ENCODE measurements at regions not wholly inside any gene's neighbourhood (a gene's known extent, or its start where the extent isn't known, plus 50 kb on each side); places are given as distances from the start of the nearest gene placed in this dataset.
"Not testable (repeated sequence)": the region's sequence is repeated elsewhere in the genome, so short reads cannot be mapped to it uniquely, and the experiment has no call there.

DNA sequence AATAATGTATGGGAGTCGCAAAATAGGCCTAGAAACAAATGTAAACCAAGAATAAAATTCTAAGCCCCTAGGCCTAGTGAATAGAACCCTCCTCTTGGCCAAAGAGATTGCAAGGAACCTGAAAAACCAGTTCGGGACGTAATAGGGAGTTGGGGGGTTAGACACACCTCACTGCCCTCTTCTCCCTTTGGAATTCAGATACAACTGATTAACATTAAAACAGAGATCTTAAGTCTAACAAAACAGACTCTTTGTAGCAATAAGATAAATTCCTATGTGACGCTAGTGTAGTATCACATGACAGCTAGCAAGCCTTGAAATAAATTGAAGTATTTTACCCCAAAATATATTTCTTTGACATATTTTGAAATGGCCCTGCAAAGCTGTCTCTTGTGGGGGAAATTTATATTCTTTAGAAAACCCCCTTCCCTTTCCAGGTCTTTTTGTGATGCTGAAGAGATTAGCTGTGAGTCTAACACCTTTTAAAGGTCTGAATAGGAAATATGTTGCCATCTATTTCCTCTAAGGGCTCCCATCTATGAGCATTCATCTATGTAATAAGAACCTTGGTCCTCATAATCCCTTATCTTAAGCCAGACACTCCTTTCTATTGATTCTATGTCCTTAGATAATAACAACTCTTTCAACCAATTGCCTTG is 623.4 kb upstream of the NRG3 start:
- POLR2A ChIA-PET (ENCODE audit: unreplicated experiment) = no interaction called here
- H2AFZ ChIP-seq = no peak overlapping the region
- peaks cover 6% of the 10 kb centered on the region; the same call in 1 of the 2 replicates for H4K20me1 ChIP-seq (ENCODE audit: insufficient read depth)
- H3K4me3 ChIP-seq = no peak overlapping the region
- H3K9me2 ChIP-seq (ENCODE audit: insufficient read depth) = no peaks in the 10 kb centered on the region
- H3K36me3 ChIP-seq (ENCODE audit: low read depth) = no peaks in the 10 kb centered on the region
- DNase-seq = no peak
- no peaks in the 10 kb centered on the region for H3K4me1 ChIP-seq (replicated peaks; ENCODE audit: insufficient read depth)
- no peaks in the 10 kb centered on the region for H3F3A ChIP-seq (ENCODE audit: insufficient read depth, low read depth)
- H3K4me2 ChIP-seq = no peak overlapping the region
- H3K27me3 ChIP-seq (ENCODE audit: insufficient read depth, low read depth) = no peaks in the 10 kb centered on the region
- intact Hi-C loops (cut with micrococcal nuclease; ENCODE audit: unreplicated experiment) = no loop called here
- no peaks in the 10 kb centered on the region for H3K79me2 ChIP-seq (ENCODE audit: low read depth)
- CTCF ChIA-PET = no interaction called here
- H3K9me3 ChIP-seq (ENCODE audit: insufficient read depth, low read depth) = 0 out of 2 replicates have a peak, but pooled peaks cover 2% of the 10 kb centered on the region
- BruUV-seq (replicated peaks) = no TSS peak
- H3K27ac ChIP-seq = no peak overlapping the region
- no peak for TF ChIP-seq EZH2 (IDR thresholded peaks at IDR 0.05; ENCODE audit: low read depth)
- TF ChIP-seq, protein P1, sequence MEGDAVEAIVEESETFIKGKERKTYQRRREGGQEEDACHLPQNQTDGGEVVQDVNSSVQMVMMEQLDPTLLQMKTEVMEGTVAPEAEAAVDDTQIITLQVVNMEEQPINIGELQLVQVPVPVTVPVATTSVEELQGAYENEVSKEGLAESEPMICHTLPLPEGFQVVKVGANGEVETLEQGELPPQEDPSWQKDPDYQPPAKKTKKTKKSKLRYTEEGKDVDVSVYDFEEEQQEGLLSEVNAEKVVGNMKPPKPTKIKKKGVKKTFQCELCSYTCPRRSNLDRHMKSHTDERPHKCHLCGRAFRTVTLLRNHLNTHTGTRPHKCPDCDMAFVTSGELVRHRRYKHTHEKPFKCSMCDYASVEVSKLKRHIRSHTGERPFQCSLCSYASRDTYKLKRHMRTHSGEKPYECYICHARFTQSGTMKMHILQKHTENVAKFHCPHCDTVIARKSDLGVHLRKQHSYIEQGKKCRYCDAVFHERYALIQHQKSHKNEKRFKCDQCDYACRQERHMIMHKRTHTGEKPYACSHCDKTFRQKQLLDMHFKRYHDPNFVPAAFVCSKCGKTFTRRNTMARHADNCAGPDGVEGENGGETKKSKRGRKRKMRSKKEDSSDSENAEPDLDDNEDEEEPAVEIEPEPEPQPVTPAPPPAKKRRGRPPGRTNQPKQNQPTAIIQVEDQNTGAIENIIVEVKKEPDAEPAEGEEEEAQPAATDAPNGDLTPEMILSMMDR (conservative IDR thresholded peaks at IDR 0.05) = no peak

DNA sequence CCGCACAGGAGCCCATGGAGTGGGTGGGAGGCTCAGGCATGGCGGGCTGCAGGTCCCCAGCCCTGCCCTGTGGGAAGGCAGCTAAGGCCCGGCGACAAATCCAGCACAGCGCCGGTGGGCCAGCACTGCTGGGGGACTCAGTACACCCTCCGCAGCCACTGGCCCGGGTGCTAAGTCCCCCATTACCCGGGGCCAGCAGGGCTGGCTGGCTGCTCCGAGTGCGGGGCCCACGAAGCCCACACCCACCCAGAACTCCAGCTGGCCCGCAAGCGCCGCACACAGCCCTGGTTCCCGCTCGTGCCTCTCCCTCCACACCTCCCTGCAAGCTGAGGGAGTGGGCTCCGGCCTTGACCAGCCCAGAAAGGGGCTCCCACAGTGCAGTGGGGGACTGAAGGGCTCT is 610.0 kb upstream of the NRG3 start:
- H4K20me1 ChIP-seq (ENCODE audit: insufficient read depth); H3K4me1 ChIP-seq (replicated peaks; ENCODE audit: insufficient read depth); H3K9me3 ChIP-seq (ENCODE audit: insufficient read depth, low read depth); POLR2A ChIA-PET (ENCODE audit: unreplicated experiment); H3F3A ChIP-seq (ENCODE audit: insufficient read depth, low read depth); H3K27ac ChIP-seq; CTCF ChIA-PET; H3K9me2 ChIP-seq (ENCODE audit: insufficient read depth); H3K27me3 ChIP-seq (ENCODE audit: insufficient read depth, low read depth); DNase-seq; H3K4me2 ChIP-seq; intact Hi-C loops (cut with micrococcal nuclease; ENCODE audit: unreplicated experiment); BruUV-seq (replicated peaks); H3K4me3 ChIP-seq; H3K36me3 ChIP-seq (ENCODE audit: low read depth); H2AFZ ChIP-seq; H3K79me2 ChIP-seq (ENCODE audit: low read depth): not testable (repeated sequence)

DNA sequence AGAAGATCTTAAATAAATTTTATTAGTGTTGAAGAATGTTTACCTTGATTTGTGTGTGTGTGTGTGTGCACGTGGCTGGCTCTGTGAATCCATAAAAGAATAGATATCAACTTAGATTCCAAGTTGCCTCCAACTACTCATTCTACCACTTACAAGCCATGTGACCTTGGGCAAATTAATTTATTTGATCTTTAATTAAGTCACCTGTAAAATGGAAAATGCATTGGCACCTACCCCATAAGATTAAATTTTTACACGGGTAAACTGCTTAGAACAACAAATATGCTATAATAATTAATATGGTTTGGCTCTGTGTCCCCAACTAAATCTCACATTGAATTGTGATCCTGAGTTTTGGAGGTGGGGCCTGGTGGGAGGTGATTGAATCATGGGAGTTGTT is 604.9 kb upstream of the NRG3 start:
- Histone ChIP-seq H3K27me3 (ENCODE audit: insufficient read depth, low read depth) (peaks cover 10% of the 10 kb centered on the region; the same call in 1 of the 2 replicates), H3K79me2 (ENCODE audit: low read depth) (no peaks in the 10 kb centered on the region), H3K36me3 (ENCODE audit: low read depth) (no peaks in the 10 kb centered on the region), H3K4me3 (no peak overlapping the region), H3K4me2 (no peak overlapping the region), H3K9me3 (ENCODE audit: insufficient read depth, low read depth) (no peaks in the 10 kb centered on the region), H4K20me1 (ENCODE audit: insufficient read depth) (no peaks in the 10 kb centered on the region), H3F3A (ENCODE audit: insufficient read depth, low read depth) (no peaks in the 10 kb centered on the region), H3K27ac (no peak overlapping the region), H2AFZ (no peak overlapping the region), H3K4me1 (replicated peaks; ENCODE audit: insufficient read depth) (no peaks in the 10 kb centered on the region), H3K9me2 (ENCODE audit: insufficient read depth) (no peaks in the 10 kb centered on the region)
- no TSS peak for BruUV-seq (replicated peaks)
- ChIA-PET CTCF (no interaction called here), POLR2A (ENCODE audit: unreplicated experiment) (no interaction called here)
- intact Hi-C loops (cut with micrococcal nuclease; ENCODE audit: unreplicated experiment) = no loop called here
- TF ChIP-seq, protein P1 (conservative IDR thresholded peaks at IDR 0.05) = no peak
- no peak for TF ChIP-seq EZH2 (IDR thresholded peaks at IDR 0.05; ENCODE audit: low read depth)
- no peak for DNase-seq
